Activated CD8-positive, alpha-beta T cell treated with anti-CD3 and anti-CD28 coated beads for 36 hours (primary cell): ENCODE measurements at regions not wholly inside any gene's neighbourhood (a gene's known extent, or its start where the extent isn't known, plus 50 kb on each side); places are given as distances from the start of the nearest gene placed in this dataset.

ENCODE experiments used
- ATAC-seq: fragments of 200-7000 bp; cut with Tn5 transposase; one replicate; pipeline ENCODE4 v1.10.0; 2021; ENCODE audit warnings: mild to moderate bottlenecking, moderate library complexity
- CTCF ChIA-PET: fragments of 350-600 bp; sonication (Branson Sonifier 250); formaldehyde crosslinking; loops from one replicate; lab custom pipeline; 2021; ENCODE audit warnings: antibody characterized with exemption; lab: Charles Lee
- POLR2A ChIA-PET: fragments of 350-600 bp; sonication (Branson Sonifier 250); formaldehyde crosslinking; loops from one replicate; lab custom pipeline; 2021; ENCODE audit warnings: antibody characterized with exemption; lab: Charles Lee
- DNase-seq: peaks from one replicate; pipeline ENCODE4 v3.0.0-alpha.2; 2020
- H3K27ac Mint-ChIP-seq: one replicate; pipeline ENCODE4 v1.8.0; 2021; ENCODE audit warnings: mild to moderate bottlenecking, mixed read lengths
- H3K27me3 Mint-ChIP-seq: one replicate; pipeline ENCODE4 v1.8.0; 2021; ENCODE audit warnings: mixed read lengths
- H3K36me3 Mint-ChIP-seq: one replicate; pipeline ENCODE4 v1.8.0; 2021; ENCODE audit warnings: low read depth, mixed read lengths
- H3K4me1 Mint-ChIP-seq: one replicate; pipeline ENCODE4 v1.8.0; 2021; ENCODE audit warnings: low read depth, mixed read lengths
- H3K4me3 Mint-ChIP-seq: one replicate; pipeline ENCODE4 v1.8.0; 2021; ENCODE audit warnings: mild to moderate bottlenecking, moderate library complexity, mixed read lengths
- H3K9me3 Mint-ChIP-seq: one replicate; pipeline ENCODE4 v1.8.0; 2021; ENCODE audit warnings: mixed read lengths
- CTCF ChIP-seq: fragments of 200-600 bp; IDR thresholded peaks from one replicate; pipeline ENCODE4 v1.8.0; 2022; ENCODE audit warnings: antibody characterized with exemption, mild to moderate bottlenecking
- intact Hi-C: fragments of 100-400 bp; cut with micrococcal nuclease; formaldehyde crosslinking; loops from one replicate; pipeline ENCODE4 v1.10.0; 2022

DNA sequence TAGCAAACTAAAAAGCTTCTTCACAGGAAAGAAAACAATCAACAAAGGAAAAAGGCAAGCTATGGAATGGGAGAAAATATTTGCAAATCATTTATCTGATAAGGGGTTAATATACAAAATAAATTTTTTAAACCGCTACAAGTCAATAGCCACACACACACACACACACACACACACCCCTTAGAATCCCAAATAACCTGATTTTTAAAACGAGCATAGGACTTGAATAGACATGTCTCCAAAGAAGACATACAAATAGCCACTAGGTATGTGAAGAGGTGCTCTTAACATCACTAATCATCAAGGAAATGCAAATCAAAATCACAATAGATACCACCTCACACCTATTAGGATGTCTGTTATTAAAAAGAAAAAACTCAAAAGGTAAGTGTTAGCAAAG, 187.7 kb downstream of the TRIM27 start:
- Mint-ChIP-seq H3K27ac (no peak overlapping the region), H3K36me3 (peaks cover 23% of the 10 kb centered on the region), H3K9me3 (peaks cover 39% of the 10 kb centered on the region), H3K4me3 (no peak overlapping the region), H3K27me3 (peaks cover 74% of the 10 kb centered on the region), H3K4me1 (peaks cover 5% of the 10 kb centered on the region)
- no peak for TF ChIP-seq CTCF
- DNase-seq (no peak), ATAC-seq (no peak)
- CTCF ChIA-PET: no interaction called here
- POLR2A ChIA-PET: no interaction called here
- intact Hi-C loops: no loop called here

GRCh38 chr6:28737750-28738395, 185.9 kb downstream of the TRIM27 start:
- TF ChIP-seq CTCF: no peak
- no peak overlapping the region for H3K4me3 Mint-ChIP-seq
- DNase-seq (no peak), ATAC-seq (no peak)
- H3K36me3 Mint-ChIP-seq: peaks cover 23% of the 10 kb centered on the region
- H3K27ac Mint-ChIP-seq: no peak overlapping the region
- ChIA-PET CTCF (no interaction called here), POLR2A (no interaction called here)
- peaks cover 5% of the 10 kb centered on the region for H3K4me1 Mint-ChIP-seq
- peaks cover 63% of the 10 kb centered on the region for H3K27me3 Mint-ChIP-seq
- intact Hi-C loops: no loop called here
- H3K9me3 Mint-ChIP-seq: peaks cover 34% of the 10 kb centered on the region

DNA sequence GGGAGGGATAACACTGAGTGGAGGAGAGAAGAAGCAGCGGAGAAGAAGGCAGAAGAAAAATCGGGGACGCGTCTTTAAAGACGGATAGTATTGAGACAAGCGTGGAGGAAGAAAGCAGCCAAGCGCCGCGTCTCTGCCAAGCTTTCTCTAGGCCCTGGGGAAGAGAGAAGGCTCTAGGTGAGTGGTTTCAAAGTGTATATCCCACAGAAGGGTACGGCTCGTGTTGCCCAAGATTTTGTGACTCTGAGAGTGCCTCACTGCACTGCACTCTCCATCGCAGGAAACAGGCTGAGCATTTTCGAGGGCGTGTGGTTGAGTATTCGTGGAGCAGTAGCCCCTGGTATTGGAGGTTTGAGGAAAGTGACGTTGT, 185.4 kb downstream of the TRIM27 start:
- ChIA-PET CTCF (no interaction called here), POLR2A (no interaction called here)
- Mint-ChIP-seq H3K9me3 (peaks cover 31% of the 10 kb centered on the region), H3K27me3 (peaks cover 63% of the 10 kb centered on the region), H3K4me3 (no peak overlapping the region), H3K27ac (no peak overlapping the region), H3K4me1 (peaks cover 5% of the 10 kb centered on the region), H3K36me3 (peaks cover 23% of the 10 kb centered on the region)
- ATAC-seq: no peak
- TF ChIP-seq CTCF: no peak
- no peak for DNase-seq
- intact Hi-C loops: no loop called here

GRCh38 chr6:28741363-28741762, 182.4 kb downstream of the TRIM27 start:
- intact Hi-C loops: no loop called here
- no peak for ATAC-seq
- CTCF ChIA-PET: no interaction called here
- Mint-ChIP-seq H3K27me3 (peaks cover 58% of the 10 kb centered on the region), H3K27ac (no peak overlapping the region), H3K4me3 (no peak overlapping the region), H3K9me3 (peaks cover 21% of the 10 kb centered on the region), H3K36me3 (peaks cover 16% of the 10 kb centered on the region), H3K4me1 (peaks cover 5% of the 10 kb centered on the region)
- no peak for DNase-seq
- no peak for TF ChIP-seq CTCF
- POLR2A ChIA-PET: interaction anchor here (0.6 kb wide), 1 partner anchor 715 kb away, joined by 3 read pairs; no protein-coding TSS in a partner anchor

DNA sequence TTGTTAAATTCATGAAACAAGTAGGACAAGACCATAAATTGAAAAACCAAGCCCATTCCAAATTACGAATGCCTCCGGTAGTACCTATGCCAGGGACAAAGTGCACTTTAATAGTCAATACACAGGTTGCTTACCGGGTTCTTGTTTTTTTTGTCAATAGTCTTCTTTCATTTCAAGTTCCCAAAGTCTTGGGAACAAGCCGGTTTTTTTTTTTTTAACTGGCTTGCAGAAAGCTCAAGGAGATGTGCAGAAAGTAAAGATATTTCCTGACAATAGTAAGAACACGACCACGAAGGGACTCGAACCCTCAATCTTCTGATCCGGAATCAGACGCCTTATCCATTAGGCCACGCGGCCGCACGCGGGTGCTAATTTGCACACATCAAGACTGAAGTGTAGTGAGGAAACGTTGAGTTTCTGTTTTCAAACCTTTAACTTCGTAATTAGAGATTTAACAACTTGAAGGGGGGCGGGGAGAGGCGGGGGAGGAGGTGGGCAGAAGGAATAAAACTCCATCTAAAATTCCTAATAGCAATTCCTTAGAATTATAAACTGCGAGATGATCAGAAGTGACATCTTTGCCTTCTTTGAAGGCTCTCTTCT, 181.0 kb downstream of the TRIM27 start:
- no peak overlapping the region for H3K27ac Mint-ChIP-seq
- ChIA-PET CTCF (no interaction called here), POLR2A (no interaction called here)

More for the DNA sequence above, 181.0 kb downstream of the TRIM27 start:
- H3K4me1 Mint-ChIP-seq: peaks cover 5% of the 10 kb centered on the region
- intact Hi-C loops: no loop called here
- H3K36me3 Mint-ChIP-seq: peaks cover 7% of the 10 kb centered on the region
- peaks cover 16% of the 10 kb centered on the region for H3K9me3 Mint-ChIP-seq
- ATAC-seq (no peak), DNase-seq (peak; percentile 65)
- H3K4me3 Mint-ChIP-seq: no peak overlapping the region
- H3K27me3 Mint-ChIP-seq: peaks cover 57% of the 10 kb centered on the region
- TF ChIP-seq CTCF: no peak
